H9 (cell line): ENCODE measurements at regions not wholly inside any gene's neighbourhood (a gene's known extent, or its start where the extent isn't known, plus 50 kb on each side); places are given as distances from the start of the nearest gene placed in this dataset.

ENCODE experiments used
- DNase-seq: peaks from one replicate; pipeline ENCODE4 v3.0.0-alpha.2; 2017
- H2AFZ ChIP-seq: one replicate; pipeline ENCODE4 v1.6.1; 2013; ENCODE audit warnings: mild to moderate bottlenecking, low read length, control low read depth, moderate library complexity
- H2AK5ac ChIP-seq: 2 replicates; pipeline ENCODE4 v1.6.1; 2013; ENCODE audit warnings: low read length, control low read depth, mixed read lengths; ENCODE audit not compliant: insufficient read length
- H2BK120ac ChIP-seq: one replicate; pipeline ENCODE4 v1.6.1; 2013; ENCODE audit warnings: low read depth, mild to moderate bottlenecking, low read length, control low read depth, inconsistent platforms; ENCODE audit not compliant: poor library complexity, severe bottlenecking
- H2BK12ac ChIP-seq: 2 replicates; pipeline ENCODE4 v1.6.1; 2013; ENCODE audit warnings: low read length, control low read depth, mixed read lengths, low read depth; ENCODE audit not compliant: insufficient read length
- H2BK15ac ChIP-seq: 2 replicates; pipeline ENCODE4 v1.6.1; 2013; ENCODE audit warnings: low read depth, low read length, control low read depth
- H2BK20ac ChIP-seq: one replicate; pipeline ENCODE4 v1.6.1; 2013; ENCODE audit warnings: low read depth, mild to moderate bottlenecking, low read length, control low read depth, inconsistent platforms; ENCODE audit not compliant: poor library complexity, severe bottlenecking
- H2BK5ac ChIP-seq: 2 replicates; pipeline ENCODE4 v1.6.1; 2013; ENCODE audit warnings: low read length, control low read depth, mixed read lengths; ENCODE audit not compliant: insufficient read length
- H3K14ac ChIP-seq: 2 replicates; pipeline ENCODE4 v1.6.1; 2013; ENCODE audit warnings: low read length, control low read depth; ENCODE audit not compliant: insufficient read depth
- H3K18ac ChIP-seq: 2 replicates; pipeline ENCODE4 v1.6.1; 2013; ENCODE audit warnings: low read depth, mild to moderate bottlenecking, mixed read lengths, low read length, control low read depth; ENCODE audit not compliant: insufficient read length
- H3K23ac ChIP-seq: 2 replicates; pipeline ENCODE4 v1.6.1; 2013; ENCODE audit warnings: low read length, control low read depth, mixed read lengths, low read depth; ENCODE audit not compliant: insufficient read length
- H3K23me2 ChIP-seq: 2 replicates; pipeline ENCODE4 v1.6.1; 2013; ENCODE audit warnings: low read depth, mild to moderate bottlenecking, mixed read lengths, low read length, control low read depth; ENCODE audit not compliant: insufficient read length, poor library complexity, severe bottlenecking
- H3K27ac ChIP-seq: 2 replicates; pipeline ENCODE4 v1.5.1; 2013; ENCODE audit warnings: low read length, control low read depth, mixed read lengths, low read depth; ENCODE audit not compliant: insufficient read length
- H3K27me3 ChIP-seq: 2 replicates; pipeline ENCODE4 v1.6.1; 2013; ENCODE audit warnings: low read length, control low read depth, inconsistent platforms; ENCODE audit not compliant: insufficient read depth
- H3K4ac ChIP-seq: 2 replicates; pipeline ENCODE4 v1.6.1; 2013; ENCODE audit warnings: low read depth, mild to moderate bottlenecking, control low read depth, inconsistent platforms, low read length, moderate library complexity
- H3K4me1 ChIP-seq: 2 replicates; pipeline ENCODE4 v1.6.1; 2013; ENCODE audit warnings: low read length, control low read depth, inconsistent platforms; ENCODE audit not compliant: insufficient read depth
- H3K4me2 ChIP-seq: 2 replicates; pipeline ENCODE4 v1.6.1; 2013; ENCODE audit warnings: low read length, control low read depth, mixed read lengths; ENCODE audit not compliant: insufficient read length, insufficient read depth
- H3K56ac ChIP-seq: 2 replicates; pipeline ENCODE4 v1.6.1; 2013; ENCODE audit warnings: low read depth, mild to moderate bottlenecking, mixed read lengths, low read length, control low read depth; ENCODE audit not compliant: insufficient read length
- H3K79me1 ChIP-seq: 2 replicates; pipeline ENCODE4 v1.6.1; 2013; ENCODE audit warnings: low read depth, mild to moderate bottlenecking, moderate library complexity, low read length, control low read depth, inconsistent platforms; ENCODE audit not compliant: insufficient read depth, poor library complexity, severe bottlenecking
- H3K79me2 ChIP-seq: 2 replicates; pipeline ENCODE4 v1.6.1; 2013; ENCODE audit warnings: low read length, control low read depth, inconsistent platforms; ENCODE audit not compliant: insufficient read depth
- H3K9ac ChIP-seq: 2 replicates; pipeline ENCODE4 v1.6.1; 2013; ENCODE audit warnings: low read length, control low read depth, mixed read lengths; ENCODE audit not compliant: insufficient read length; ENCODE audit errors: extremely low read depth
- H3K9me3 ChIP-seq: one replicate; pipeline ENCODE4 v1.6.1; 2013; ENCODE audit warnings: low read depth, low read length, inconsistent platforms; ENCODE audit not compliant: control insufficient read depth
- H3T11ph ChIP-seq: one replicate; pipeline ENCODE4 v1.6.1; 2013; ENCODE audit warnings: mild to moderate bottlenecking, low read length, control low read depth, inconsistent platforms
- H4K20me1 ChIP-seq: one replicate; pipeline ENCODE4 v1.6.1; 2013; ENCODE audit not compliant: control insufficient read depth, insufficient read length, insufficient read depth
- H4K5ac ChIP-seq: 2 replicates; pipeline ENCODE4 v1.6.1; 2013; ENCODE audit warnings: low read depth, mild to moderate bottlenecking, mixed read lengths, low read length, control low read depth; ENCODE audit not compliant: insufficient read length
- H4K8ac ChIP-seq: replicated peaks from 2 replicates; pipeline ENCODE4 v1.6.1; 2013; ENCODE audit warnings: low read length, control low read depth, mixed read lengths, low read depth; ENCODE audit not compliant: insufficient read length
- H4K91ac ChIP-seq: 2 replicates; pipeline ENCODE4 v1.6.1; 2013; ENCODE audit warnings: low read depth, mild to moderate bottlenecking, moderate library complexity, mixed read lengths, low read length, control low read depth; ENCODE audit not compliant: insufficient read length
- H3K27ac Mint-ChIP-seq, 3 experiments: 2 replicates in 2 of 3; 3 replicates in 1 of 3; pipeline ENCODE4 v1.8.0; 2020 to 2021; ENCODE audit warnings: mixed read lengths in 3 of 3, mild to moderate bottlenecking in 1 of 3, moderate library complexity in 1 of 3
- H3K27me3 Mint-ChIP-seq: 2 replicates; pipeline ENCODE4 v1.8.0; 2021; ENCODE audit warnings: low read depth, mild to moderate bottlenecking, moderate library complexity, mixed read lengths
- H3K36me3 Mint-ChIP-seq, 3 experiments: 2 replicates in 2 of 3; 3 replicates in 1 of 3; pipeline ENCODE4 v1.8.0; 2020 to 2021; ENCODE audit warnings: low read depth in 3 of 3, mixed read lengths in 3 of 3; ENCODE audit not compliant: insufficient read depth in 1 of 3
- H3K4me1 Mint-ChIP-seq, 2 experiments: 2 replicates each; pipeline ENCODE4 v1.8.0; 2020; ENCODE audit warnings: mixed read lengths in 2 of 2
- H3K4me3 Mint-ChIP-seq, 2 experiments: 2 replicates in 1 of 2; 3 replicates in 1 of 2; pipeline ENCODE4 v1.8.0; 2020 to 2021; ENCODE audit warnings: mild to moderate bottlenecking in 2 of 2, mixed read lengths in 2 of 2, moderate library complexity in 1 of 2
- H3K9me3 Mint-ChIP-seq, 2 experiments: 2 replicates in 1 of 2; 3 replicates in 1 of 2; pipeline ENCODE4 v1.8.0; 2020; ENCODE audit warnings: mild to moderate bottlenecking in 2 of 2, mixed read lengths in 2 of 2, moderate library complexity in 1 of 2
- CTCF ChIP-seq: fragments of 200-600 bp; sonication (generic); conservative IDR thresholded peaks from 3 replicates; pipeline ENCODE4 v1.8.0; 2021; ENCODE audit warnings: antibody characterized with exemption, mild to moderate bottlenecking
- WGBS: extraction: QIAGEN DNeasy Blood & Tissue Kit; methylation state at CpG from one replicate; pipeline ENCODE4 v1.1.7; 2013; ENCODE audit warnings: missing lambda C conversion rate, low lambda C conversion rate, mixed read lengths; ENCODE audit not compliant: insufficient read length; ENCODE audit errors: extremely low coverage; 5-methylcytosine and 5-hydroxymethylcytosine counted together

- Histone ChIP-seq H3K27me3 (no peaks in the 10 kb centered on the region), H4K5ac (no peak overlapping the region), H3K23me2 (no peaks in the 10 kb centered on the region), H3K9me3 (no peaks in the 10 kb centered on the region), H2BK120ac (no peak overlapping the region), H3K18ac (no peak overlapping the region), H2BK20ac (no peak overlapping the region), H2AK5ac (no peak overlapping the region), H4K8ac (no peak overlapping the region), H2BK5ac (no peak overlapping the region), H3K14ac (no peak overlapping the region), H3K56ac (no peak overlapping the region), H3K79me1 (no peaks in the 10 kb centered on the region), H2BK12ac (no peak overlapping the region), H2BK15ac (no peak overlapping the region), H4K20me1 (no peaks in the 10 kb centered on the region), H3K4ac (no peak overlapping the region), H3K27ac (no peak overlapping the region), H4K91ac (no peak overlapping the region), H3K79me2 (no peaks in the 10 kb centered on the region), H3T11ph (no peak overlapping the region), H3K4me1 (no peaks in the 10 kb centered on the region), H3K23ac (no peak overlapping the region), H2AFZ (no peak overlapping the region), H3K4me2 (no peak overlapping the region), H3K9ac (no peak overlapping the region)
- no peak for DNase-seq
- Mint-ChIP-seq H3K9me3 (peaks cover 17 to 20% of the 10 kb centered on the region in 2 experiments), H3K27me3 (no peaks in the 10 kb centered on the region), H3K4me1 (no peaks in the 10 kb centered on the region), H3K27ac (no peak overlapping the region), H3K36me3 (peaks cover 6 to 23% (median 9%) of the 10 kb centered on the region in 3 experiments; a peak in 6 of 7 replicates), H3K4me3 (no peak overlapping the region)
- no peak for TF ChIP-seq CTCF
- no CpG with 5 or more reads among the region's 4 CpGs for WGBS
Observed at GRCh38 chr2:163306647-163307046, 429.2 kb downstream of the FIGN start.
